GM12872 (cell line): ENCODE measurements at regions not wholly inside any gene's neighbourhood (a gene's known extent, or its start where the extent isn't known, plus 50 kb on each side); places are given as distances from the start of the nearest gene placed in this dataset.

Experiments
- TF ChIP-seq, protein P1 (sequence below): IDR thresholded peaks from 3 replicates; pipeline ENCODE4 v1.5.1; 2011; ENCODE audit warnings: low read depth, mild to moderate bottlenecking, low read length, moderate library complexity; ENCODE audit not compliant: insufficient read depth

DNA sequence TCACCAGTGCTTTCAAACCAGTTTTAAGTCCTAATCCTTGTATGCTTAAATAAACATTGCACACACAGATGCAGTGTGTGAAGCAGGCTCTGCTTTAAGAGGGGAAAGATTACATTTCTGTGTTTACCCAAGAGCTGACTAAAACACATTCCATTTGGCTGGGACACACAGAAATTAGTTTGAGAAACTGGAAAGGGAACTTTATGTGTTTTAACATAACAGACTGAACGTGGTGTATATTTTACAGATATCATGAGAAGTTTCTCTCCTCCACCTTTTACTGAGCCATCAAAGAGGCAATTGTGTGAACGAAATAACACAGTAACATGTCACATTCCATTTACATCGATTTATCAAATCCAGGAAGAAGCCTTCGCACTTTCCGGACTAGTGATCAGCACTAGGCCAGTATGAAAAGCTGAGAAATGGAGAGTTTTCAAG is 121.8 kb downstream of the MAIP1 start:
- TF ChIP-seq, protein P1, sequence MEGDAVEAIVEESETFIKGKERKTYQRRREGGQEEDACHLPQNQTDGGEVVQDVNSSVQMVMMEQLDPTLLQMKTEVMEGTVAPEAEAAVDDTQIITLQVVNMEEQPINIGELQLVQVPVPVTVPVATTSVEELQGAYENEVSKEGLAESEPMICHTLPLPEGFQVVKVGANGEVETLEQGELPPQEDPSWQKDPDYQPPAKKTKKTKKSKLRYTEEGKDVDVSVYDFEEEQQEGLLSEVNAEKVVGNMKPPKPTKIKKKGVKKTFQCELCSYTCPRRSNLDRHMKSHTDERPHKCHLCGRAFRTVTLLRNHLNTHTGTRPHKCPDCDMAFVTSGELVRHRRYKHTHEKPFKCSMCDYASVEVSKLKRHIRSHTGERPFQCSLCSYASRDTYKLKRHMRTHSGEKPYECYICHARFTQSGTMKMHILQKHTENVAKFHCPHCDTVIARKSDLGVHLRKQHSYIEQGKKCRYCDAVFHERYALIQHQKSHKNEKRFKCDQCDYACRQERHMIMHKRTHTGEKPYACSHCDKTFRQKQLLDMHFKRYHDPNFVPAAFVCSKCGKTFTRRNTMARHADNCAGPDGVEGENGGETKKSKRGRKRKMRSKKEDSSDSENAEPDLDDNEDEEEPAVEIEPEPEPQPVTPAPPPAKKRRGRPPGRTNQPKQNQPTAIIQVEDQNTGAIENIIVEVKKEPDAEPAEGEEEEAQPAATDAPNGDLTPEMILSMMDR: no peak

DNA sequence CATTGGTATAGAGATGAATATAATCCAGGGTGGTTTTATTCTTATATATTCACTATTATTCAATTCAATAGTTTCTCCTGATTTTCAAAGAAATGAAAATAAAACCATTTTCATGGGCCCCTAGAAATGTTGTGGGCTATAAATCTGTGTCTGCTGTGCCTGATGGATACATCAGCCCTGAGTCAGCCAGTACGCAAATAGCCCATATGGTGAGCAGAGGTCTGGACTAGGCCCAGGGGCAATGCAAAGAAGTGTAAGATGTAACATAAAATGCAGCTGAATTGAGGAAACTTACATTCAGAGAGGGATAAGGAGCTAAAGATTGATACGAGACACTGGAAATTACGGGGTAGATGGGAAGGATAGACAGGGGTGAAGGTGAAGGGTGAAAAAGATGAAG is 122.5 kb downstream of the MAIP1 start:
- TF ChIP-seq, protein P1: no peak

DNA sequence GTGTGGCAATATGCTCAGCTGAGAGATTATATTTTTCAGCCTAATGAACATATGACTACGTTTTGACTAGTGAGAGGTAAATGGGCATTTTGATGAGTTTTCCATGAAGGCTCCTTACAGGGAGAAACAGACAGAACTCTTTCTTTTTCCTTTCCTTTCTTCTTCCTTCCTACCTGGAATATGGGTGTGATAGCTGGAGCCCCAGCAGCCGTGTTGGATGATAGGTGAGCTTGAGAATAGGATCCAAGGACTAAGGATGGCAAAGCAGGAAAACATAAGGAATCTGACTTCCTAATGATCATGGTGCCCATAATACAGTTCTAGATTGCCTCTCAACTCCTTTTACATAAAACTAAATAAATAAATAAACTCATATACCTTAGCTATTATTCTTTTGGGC is 124.0 kb downstream of the MAIP1 start:
- TF ChIP-seq, protein P1: no peak

DNA sequence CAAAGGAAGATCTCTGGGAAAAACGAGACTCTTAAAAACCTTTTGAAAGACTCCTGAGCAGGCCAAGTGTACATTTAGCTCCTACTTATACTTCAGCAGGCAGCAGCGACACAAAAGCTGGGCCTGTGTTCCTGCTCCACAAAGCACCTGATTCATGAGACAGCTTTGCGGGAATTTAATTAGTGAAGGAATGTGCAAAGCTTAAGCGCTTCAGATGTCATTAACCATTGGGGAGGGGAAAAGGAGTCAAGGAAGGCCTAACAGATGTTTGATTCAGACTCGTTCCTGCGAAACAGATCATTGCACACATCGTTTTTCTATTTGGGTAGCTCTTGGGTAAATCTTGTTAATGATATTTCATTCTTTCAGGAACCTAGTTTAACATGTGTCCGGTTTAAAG is 125.9 kb downstream of the MAIP1 start:
- TF ChIP-seq, protein P1: no peak

DNA sequence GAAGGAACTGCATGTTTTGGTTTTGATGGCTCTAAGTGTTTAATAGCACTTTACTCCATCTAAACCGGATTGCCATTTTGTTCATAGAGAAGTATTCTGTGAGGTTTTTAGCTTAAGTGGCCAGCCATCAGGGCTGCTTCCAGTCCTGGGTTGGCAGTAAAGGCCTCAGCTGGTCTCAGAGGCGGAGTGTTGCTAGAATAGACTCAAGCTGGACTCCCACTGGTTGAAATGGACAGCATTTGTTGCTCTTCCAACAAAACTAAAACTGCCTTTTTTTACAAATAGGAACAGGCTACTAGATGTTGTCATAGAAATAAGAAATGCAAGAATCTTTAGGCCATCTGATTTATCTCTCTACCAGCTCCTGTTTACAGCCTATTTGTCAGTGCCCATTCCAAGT is 126.4 kb downstream of the MAIP1 start:
- TF ChIP-seq, protein P1: no peak

DNA sequence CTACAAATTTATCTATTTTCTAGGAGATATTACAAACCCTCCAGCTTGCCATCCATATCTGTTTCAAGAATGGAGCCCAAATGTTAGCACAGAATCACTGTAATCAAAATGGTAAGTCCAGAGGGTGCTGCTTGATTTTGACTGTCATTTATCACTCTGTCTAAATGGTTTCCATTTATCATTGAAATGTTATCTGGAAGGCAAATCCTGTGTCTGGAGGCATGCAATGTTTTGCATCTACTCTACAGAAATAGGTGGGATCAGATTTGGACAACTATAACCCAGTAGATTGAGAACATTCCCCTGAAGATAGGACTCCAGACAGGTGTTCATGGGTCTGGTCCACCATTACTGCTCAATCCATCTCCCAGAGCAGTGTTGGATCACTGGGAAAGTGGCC is 128.7 kb downstream of the MAIP1 start:
- TF ChIP-seq, protein P1: no peak

DNA sequence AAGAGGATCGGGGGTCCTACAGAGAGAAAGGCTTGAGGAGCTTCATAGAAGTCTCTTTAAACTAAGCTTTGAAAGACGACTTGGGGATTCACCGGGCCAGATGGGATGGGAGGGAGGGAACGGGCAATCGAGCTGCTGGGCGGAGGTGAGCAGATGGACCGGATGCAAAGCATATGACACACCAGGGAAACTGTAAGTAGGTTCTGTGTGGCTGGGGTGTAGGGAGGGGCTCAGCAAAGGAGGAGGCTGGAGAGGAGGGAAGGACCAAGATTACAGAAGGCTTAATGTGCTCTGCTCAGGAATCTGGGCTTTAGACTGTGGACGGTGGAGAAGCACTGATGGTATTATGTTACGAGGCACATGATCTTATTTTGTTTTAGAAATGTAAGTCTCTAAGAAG is 131.5 kb downstream of the MAIP1 start:
- TF ChIP-seq, protein P1: no peak

DNA sequence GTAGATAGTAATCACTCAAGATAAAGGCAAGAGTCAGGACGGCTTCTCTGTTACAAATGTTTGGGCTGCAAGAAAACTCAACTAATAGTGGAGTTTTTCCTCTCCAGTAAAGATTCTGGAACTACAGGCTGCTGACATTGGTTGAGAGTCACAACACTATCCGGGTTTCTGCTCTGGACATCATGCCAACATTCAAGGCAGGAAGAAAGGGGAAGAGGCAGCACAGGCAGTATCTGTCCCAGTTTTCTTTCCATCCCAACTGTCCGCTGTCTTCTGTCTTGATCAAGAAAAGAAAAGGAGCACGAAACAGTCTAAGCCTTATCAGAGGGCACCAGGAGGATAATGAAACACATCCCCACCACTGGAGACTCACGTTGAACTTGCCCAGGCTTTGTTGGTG is 132.1 kb downstream of the MAIP1 start:
- TF ChIP-seq, protein P1: no peak
